SK-N-SH (cell line): ENCODE measurements at regions not wholly inside any gene's neighbourhood (a gene's known extent, or its start where the extent isn't known, plus 50 kb on each side); places are given as distances from the start of the nearest gene placed in this dataset.

Experiments used
- CTCF ChIA-PET: fragments of 300-600, 350-600 bp; formaldehyde crosslinking; extraction: SDS; loops from one replicate; lab custom pipeline; 2021; lab: Yijun Ruan, JAX
- POLR2A ChIA-PET: fragments of 350-600 bp; sonication (Branson Sonifier 250); formaldehyde crosslinking; extraction: SDS; loops from one replicate; lab custom pipeline; 2020; ENCODE audit warnings: antibody characterized with exemption, inconsistent platforms; lab: Yijun Ruan, JAX
- DNase-seq: peaks from one replicate; pipeline ENCODE4 v3.0.0; 2012
- H2AFZ ChIP-seq: fragments of 200-600 bp; sonication (generic); 2 replicates; pipeline ENCODE4 v1.8.1; 2016; ENCODE audit warnings: antibody characterized with exemption, mild to moderate bottlenecking, low read depth
- H3F3A ChIP-seq: fragments of 200-600 bp; sonication (generic); replicated peaks from 2 replicates; pipeline ENCODE3; 2016; ENCODE audit warnings: antibody characterized with exemption, mild to moderate bottlenecking; ENCODE audit not compliant: insufficient read depth
- H3K27ac ChIP-seq, 2 experiments: fragments of 200-500 bp in 1 of 2; fragments of 200-600 bp in 1 of 2; sonication (Bioruptor generic) in 1 of 2; sonication (generic), shearing (Covaris generic) in 1 of 2; 2 replicates each; pipeline versions ENCODE4 v1.5.1 to v1.6.1; 2014 to 2016; ENCODE audit warnings: low read depth in 2 of 2, inconsistent platforms in 1 of 2, low read length in 1 of 2, mild to moderate bottlenecking in 1 of 2, mixed read lengths in 1 of 2
- H3K27me3 ChIP-seq: fragments of 200-600 bp; sonication (generic), shearing (Covaris generic); 2 replicates; pipeline ENCODE4 v1.6.1; 2016; ENCODE audit warnings: mixed run types; ENCODE audit not compliant: insufficient read depth
- H3K36me3 ChIP-seq, 2 experiments: fragments of 200-500 bp in 1 of 2; fragments of 200-600 bp in 1 of 2; sonication (Bioruptor generic) in 1 of 2; sonication (generic) in 1 of 2; replicated peaks in 1 of 2; 2 replicates each; pipeline versions ENCODE3 to v1.5.1; 2014 to 2016; ENCODE audit warnings: low read length in 1 of 2, mild to moderate bottlenecking in 1 of 2; ENCODE audit not compliant: insufficient read depth in 2 of 2, control insufficient read depth in 1 of 2
- H3K4me1 ChIP-seq, 2 experiments: fragments of 200-500 bp in 1 of 2; fragments of 200-600 bp in 1 of 2; sonication (Bioruptor generic) in 1 of 2; sonication (generic), shearing (Covaris generic) in 1 of 2; 2 replicates each; pipeline versions ENCODE4 v1.5.1 to v1.6.1; 2014 to 2016; ENCODE audit warnings: low read depth in 1 of 2, low read length in 1 of 2, mixed run types in 1 of 2; ENCODE audit not compliant: insufficient read depth in 2 of 2, control insufficient read depth in 1 of 2
- H3K4me2 ChIP-seq: fragments of 200-600 bp; sonication (generic), shearing (Covaris generic); 2 replicates; pipeline ENCODE4 v1.6.1; 2017; ENCODE audit warnings: mixed run types
- H3K4me3 ChIP-seq, 2 experiments: fragments of 200-500 bp in 1 of 2; fragments of 200-600 bp in 1 of 2; sonication (Bioruptor generic) in 1 of 2; sonication (generic), shearing (Covaris generic) in 1 of 2; 2 replicates each; pipeline versions ENCODE4 v1.5.1 to v1.8.1; 2014 to 2016; ENCODE audit warnings: low read depth in 2 of 2, inconsistent platforms in 1 of 2, low read length in 1 of 2, mild to moderate bottlenecking in 1 of 2, mixed read lengths in 1 of 2, moderate library complexity in 1 of 2
- H3K79me2 ChIP-seq: fragments of 200-600 bp; sonication (generic); 2 replicates; pipeline ENCODE4 v1.8.1; 2017; ENCODE audit warnings: mild to moderate bottlenecking; ENCODE audit not compliant: insufficient read depth
- H3K9ac ChIP-seq: fragments of 200-600 bp; sonication (generic); 2 replicates; pipeline ENCODE4 v1.6.1; 2017; ENCODE audit warnings: mixed run types
- H3K9me2 ChIP-seq: fragments of 200-600 bp; sonication (generic); 2 replicates; pipeline ENCODE4 v1.6.1; 2017; ENCODE audit warnings: mixed run types
- H3K9me3 ChIP-seq: fragments of 200-600 bp; sonication (generic); 2 replicates; pipeline ENCODE4 v1.6.1; 2017; ENCODE audit warnings: mixed run types, mild to moderate bottlenecking, moderate library complexity
- H4K20me1 ChIP-seq: fragments of 200-600 bp; sonication (generic); 2 replicates; pipeline ENCODE4 v1.6.1; 2017; ENCODE audit warnings: mild to moderate bottlenecking, mixed run types; ENCODE audit not compliant: insufficient read depth
- ELF1 ChIP-seq: IDR thresholded peaks from 2 replicates; pipeline ENCODE4 v1.4.0; 2012
- EP300 ChIP-seq, 2 experiments: IDR thresholded peaks; 2 replicates each; pipeline versions ENCODE4 v1.4.0 to v1.6.1; 2012; ENCODE audit warnings: borderline replicate concordance in 1 of 2, low read depth in 1 of 2, low read length in 1 of 2
- FOSL2 ChIP-seq: IDR thresholded peaks from 2 replicates; pipeline ENCODE4 v1.4.0; 2012; ENCODE audit warnings: low read depth, mild to moderate bottlenecking, moderate library complexity, borderline replicate concordance
- FOXJ3 ChIP-seq: sonication (generic); formaldehyde crosslinking; IDR thresholded peaks from 2 replicates; pipeline ENCODE4 v1.5.1; 2020; ENCODE audit warnings: mild to moderate bottlenecking, missing genetic modification reagents
- FOXM1 ChIP-seq: IDR thresholded peaks from 2 replicates; pipeline ENCODE4 v1.4.0; 2012; ENCODE audit warnings: low read depth, mild to moderate bottlenecking
- GATA2 ChIP-seq: sonication (generic); formaldehyde crosslinking; IDR thresholded peaks from 2 replicates; pipeline ENCODE4 v1.5.0; 2020; ENCODE audit warnings: mild to moderate bottlenecking, missing genetic modification reagents
- JUND ChIP-seq: IDR thresholded peaks from 2 replicates; pipeline ENCODE4 v1.4.0; 2012
- NRF1 ChIP-seq: IDR thresholded peaks from 2 replicates; pipeline ENCODE4 v1.6.1; 2012; ENCODE audit warnings: low read depth, mild to moderate bottlenecking, low read length
- POLR2AphosphoS5 ChIP-seq: IDR thresholded peaks from 2 replicates; pipeline ENCODE4 v1.6.1; 2012; ENCODE audit warnings: low read depth, low read length
- RXRA ChIP-seq: IDR thresholded peaks from 2 replicates; pipeline ENCODE4 v1.4.0; 2012; ENCODE audit warnings: low read depth, mild to moderate bottlenecking, borderline replicate concordance
- SMC3 ChIP-seq: IDR thresholded peaks from 2 replicates; pipeline ENCODE4 v1.6.1; 2012; ENCODE audit warnings: low read depth, low read length, improper control_type of control experiment
- TAF1 ChIP-seq: IDR thresholded peaks from 2 replicates; pipeline ENCODE4 v1.6.1; 2012; ENCODE audit warnings: low read depth, mild to moderate bottlenecking, low read length, moderate library complexity, borderline replicate concordance
- TEAD4 ChIP-seq: IDR thresholded peaks from 2 replicates; pipeline ENCODE4 v1.4.0; 2012; ENCODE audit warnings: mild to moderate bottlenecking, borderline replicate concordance; ENCODE audit not compliant: insufficient read depth
- YY1 ChIP-seq: IDR thresholded peaks from 2 replicates; pipeline ENCODE4 v1.4.0; 2012; ENCODE audit warnings: low read depth, mild to moderate bottlenecking
- WGBS: methylation state at CpG from one replicate; pipeline ENCODE4 v1.1.6; 2017; ENCODE audit warnings: low lambda C conversion rate; 5-methylcytosine and 5-hydroxymethylcytosine counted together
- TF ChIP-seq, protein P1 (sequence below): fragments of 200-600 bp; sonication (generic); IDR thresholded peaks from 2 replicates; pipeline ENCODE4 v1.6.1; 2017; ENCODE audit warnings: antibody characterized with exemption, mild to moderate bottlenecking, moderate library complexity
- TF ChIP-seq, protein P2 (sequence below): IDR thresholded peaks from 2 replicates; pipeline ENCODE4 v1.4.0; 2012; ENCODE audit warnings: low read depth
- TF ChIP-seq, protein P3 (sequence below): IDR thresholded peaks from 2 replicates; pipeline ENCODE4 v1.4.0; 2012; ENCODE audit warnings: low read depth, borderline replicate concordance

DNA sequence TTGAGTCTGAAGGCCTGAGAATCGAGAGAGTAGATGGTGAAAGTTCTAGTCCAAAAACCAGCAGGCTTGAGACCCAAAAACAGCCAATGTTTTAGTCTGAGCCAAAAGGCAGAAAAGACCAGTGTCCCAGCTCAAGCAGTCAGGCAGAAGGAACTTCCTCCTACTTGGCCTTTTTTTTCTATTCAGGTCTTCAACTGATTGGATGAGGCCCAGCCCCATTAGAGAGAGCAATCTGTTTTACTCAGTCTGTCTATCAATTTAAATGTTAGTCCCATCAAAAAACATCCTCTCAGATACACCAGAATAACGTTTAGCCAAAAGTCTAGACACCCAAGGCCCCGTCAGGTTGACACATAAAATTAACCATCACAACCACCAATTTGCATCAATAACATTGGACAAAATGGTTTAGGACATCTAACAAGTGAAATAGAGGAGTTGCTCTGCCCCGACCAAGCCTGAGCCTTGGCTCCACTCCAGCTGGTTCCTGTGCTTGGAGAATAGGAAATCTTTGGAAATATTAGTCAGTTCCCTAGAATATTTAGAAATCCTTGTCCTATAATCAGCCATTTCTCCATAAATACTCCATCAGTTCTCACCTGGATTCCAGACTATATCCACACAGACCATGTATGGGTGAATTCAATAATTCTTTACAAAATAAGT lies 51.4 kb upstream of the LIPC start:
- no peak overlapping the region for H3K9ac ChIP-seq
- H3K4me3 ChIP-seq: no peak overlapping the region
- no peaks in the 10 kb centered on the region for H3K27me3 ChIP-seq
- H3K9me2 ChIP-seq: no peaks in the 10 kb centered on the region
- H3K36me3 ChIP-seq: no peaks in the 10 kb centered on the region
- TF ChIP-seq RXRA (no peak), YY1 (no peak), SMC3 (no peak), EP300 (IDR thresholded peaks at IDR 0.05; ENCODE audit: borderline replicate concordance in 1 of 2, low read depth in 1 of 2, low read length in 1 of 2) (no peak), POLR2AphosphoS5 (no peak), NRF1 (no peak), TAF1 (no peak), FOXM1 (no peak)
- TF ChIP-seq, protein P1, sequence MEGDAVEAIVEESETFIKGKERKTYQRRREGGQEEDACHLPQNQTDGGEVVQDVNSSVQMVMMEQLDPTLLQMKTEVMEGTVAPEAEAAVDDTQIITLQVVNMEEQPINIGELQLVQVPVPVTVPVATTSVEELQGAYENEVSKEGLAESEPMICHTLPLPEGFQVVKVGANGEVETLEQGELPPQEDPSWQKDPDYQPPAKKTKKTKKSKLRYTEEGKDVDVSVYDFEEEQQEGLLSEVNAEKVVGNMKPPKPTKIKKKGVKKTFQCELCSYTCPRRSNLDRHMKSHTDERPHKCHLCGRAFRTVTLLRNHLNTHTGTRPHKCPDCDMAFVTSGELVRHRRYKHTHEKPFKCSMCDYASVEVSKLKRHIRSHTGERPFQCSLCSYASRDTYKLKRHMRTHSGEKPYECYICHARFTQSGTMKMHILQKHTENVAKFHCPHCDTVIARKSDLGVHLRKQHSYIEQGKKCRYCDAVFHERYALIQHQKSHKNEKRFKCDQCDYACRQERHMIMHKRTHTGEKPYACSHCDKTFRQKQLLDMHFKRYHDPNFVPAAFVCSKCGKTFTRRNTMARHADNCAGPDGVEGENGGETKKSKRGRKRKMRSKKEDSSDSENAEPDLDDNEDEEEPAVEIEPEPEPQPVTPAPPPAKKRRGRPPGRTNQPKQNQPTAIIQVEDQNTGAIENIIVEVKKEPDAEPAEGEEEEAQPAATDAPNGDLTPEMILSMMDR: no peak
- TF ChIP-seq, protein P2, sequence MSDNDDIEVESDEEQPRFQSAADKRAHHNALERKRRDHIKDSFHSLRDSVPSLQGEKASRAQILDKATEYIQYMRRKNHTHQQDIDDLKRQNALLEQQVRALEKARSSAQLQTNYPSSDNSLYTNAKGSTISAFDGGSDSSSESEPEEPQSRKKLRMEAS: no peak
- H4K20me1 ChIP-seq: no peaks in the 10 kb centered on the region
- H3F3A ChIP-seq: no peaks in the 10 kb centered on the region
- no peak overlapping the region for H3K27ac ChIP-seq
- H3K4me1 ChIP-seq: no peaks in the 10 kb centered on the region
- DNase-seq: no peak
- H3K79me2 ChIP-seq: no peaks in the 10 kb centered on the region
- H3K9me3 ChIP-seq: no peaks in the 10 kb centered on the region
- 42% methylated on average over 4 of the region's 4 CpGs for WGBS
- H2AFZ ChIP-seq: no peak overlapping the region
- no peak overlapping the region for H3K4me2 ChIP-seq
- ChIA-PET CTCF (no interaction called here), POLR2A (no interaction called here)

DNA sequence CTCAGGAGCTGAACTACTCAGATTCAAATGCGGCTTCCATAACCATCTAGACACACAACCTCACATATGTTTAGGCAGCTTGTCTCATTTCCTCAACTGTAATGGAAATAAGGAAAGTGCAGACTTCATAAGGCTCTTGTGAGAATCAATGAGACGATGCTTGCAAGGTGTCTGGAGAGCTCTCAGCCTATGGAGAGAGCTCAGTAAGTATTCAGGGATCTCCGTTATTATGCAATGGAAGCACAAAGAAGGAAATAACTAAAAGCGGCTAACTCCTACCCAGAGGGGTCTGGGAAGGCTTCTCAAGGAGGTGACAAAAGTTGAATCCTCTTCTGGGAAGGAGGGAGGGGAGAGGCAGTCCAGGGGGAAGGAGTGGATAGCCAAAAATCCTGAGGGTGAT lies 50.1 kb upstream of the LIPC start:
- DNase-seq: no peak
- H3K27me3 ChIP-seq: no peaks in the 10 kb centered on the region
- POLR2A ChIA-PET: no interaction called here
- CTCF ChIA-PET: interaction anchor here (0.8 to 1.3 kb wide), 2 partner anchors 9 to 23 kb away, joined by 3 to 4 read pairs; no protein-coding TSS in a partner anchor
- H3K9ac ChIP-seq: no peak overlapping the region
- no peaks in the 10 kb centered on the region for H3K79me2 ChIP-seq
- no peaks in the 10 kb centered on the region for H3K9me3 ChIP-seq
- no peak overlapping the region for H3K27ac ChIP-seq
- no peak overlapping the region for H3K4me2 ChIP-seq
- TF ChIP-seq ELF1 (no peak), GATA2 (CRISPR knock-in tag) (no peak), TEAD4 (no peak), FOXJ3 (CRISPR knock-in tag) (no peak), RXRA (no peak), JUND (no peak), FOSL2 (no peak)
- TF ChIP-seq, protein P3, sequence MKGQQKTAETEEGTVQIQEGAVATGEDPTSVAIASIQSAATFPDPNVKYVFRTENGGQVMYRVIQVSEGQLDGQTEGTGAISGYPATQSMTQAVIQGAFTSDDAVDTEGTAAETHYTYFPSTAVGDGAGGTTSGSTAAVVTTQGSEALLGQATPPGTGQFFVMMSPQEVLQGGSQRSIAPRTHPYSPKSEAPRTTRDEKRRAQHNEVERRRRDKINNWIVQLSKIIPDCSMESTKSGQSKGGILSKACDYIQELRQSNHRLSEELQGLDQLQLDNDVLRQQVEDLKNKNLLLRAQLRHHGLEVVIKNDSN: no peak
- TF ChIP-seq, protein P1: no peak
- no peak overlapping the region for H3K4me3 ChIP-seq
- no peaks in the 10 kb centered on the region for H4K20me1 ChIP-seq
- 70% methylated on average over 4 of the region's 4 CpGs for WGBS
- H3F3A ChIP-seq: no peaks in the 10 kb centered on the region
- no peaks in the 10 kb centered on the region for H3K4me1 ChIP-seq
- H3K9me2 ChIP-seq: no peaks in the 10 kb centered on the region
- H2AFZ ChIP-seq: no peak overlapping the region
- H3K36me3 ChIP-seq: no peaks in the 10 kb centered on the region
